Liver (tissue), 8 donors: ENCODE measurements at regions not wholly inside any gene's neighbourhood (a gene's known extent, or its start where the extent isn't known, plus 50 kb on each side); places are given as distances from the start of the nearest gene placed in this dataset.

ENCODE experiments used
- DNase-seq: peaks from one replicate; pipeline ENCODE4 v3.0.0-alpha.2; 2017; ENCODE audit warnings: low spot score
- H3K27ac ChIP-seq, 2 donors: one replicate each; pipeline ENCODE4 v1.7.0; 2013; ENCODE audit warnings: inconsistent platforms in 2 of 2, low read length in 2 of 2, control low read depth in 1 of 2, low read depth in 1 of 2, mild to moderate bottlenecking in 1 of 2
- H3K27me3 ChIP-seq, 4 donors: one replicate each; pipeline versions ENCODE4 v1.6.1 to v1.7.0; 2013; ENCODE audit warnings: low read length in 3 of 4, inconsistent platforms in 1 of 4, mild to moderate bottlenecking in 1 of 4, moderate library complexity in 1 of 4; ENCODE audit not compliant: control insufficient read depth in 4 of 4, insufficient read depth in 4 of 4
- H3K36me3 ChIP-seq, 4 donors: one replicate each; pipeline versions ENCODE4 v1.6.1 to v1.7.0; 2013; ENCODE audit warnings: low read length in 3 of 4, mild to moderate bottlenecking in 3 of 4, low read depth in 1 of 4, moderate library complexity in 1 of 4; ENCODE audit not compliant: control insufficient read depth in 4 of 4, insufficient read depth in 3 of 4
- H3K4me1 ChIP-seq, 4 donors: one replicate each; pipeline versions ENCODE4 v1.6.1 to v1.7.0; 2013; ENCODE audit warnings: low read length in 3 of 4, mild to moderate bottlenecking in 3 of 4, moderate library complexity in 1 of 4; ENCODE audit not compliant: control insufficient read depth in 4 of 4, insufficient read depth in 4 of 4
- H3K4me3 ChIP-seq, 3 donors: one replicate each; pipeline versions ENCODE4 v1.6.1 to v1.7.0; 2013; ENCODE audit warnings: low read length in 3 of 3, control low read depth in 1 of 3, low read depth in 1 of 3, mild to moderate bottlenecking in 1 of 3
- H3K9ac ChIP-seq, 2 donors: one replicate each; pipeline ENCODE4 v1.7.0; 2013; ENCODE audit warnings: low read length in 2 of 2, mild to moderate bottlenecking in 2 of 2, moderate library complexity in 2 of 2, control low read depth in 1 of 2, low read depth in 1 of 2
- H3K9me3 ChIP-seq, 4 donors: one replicate each; pipeline versions ENCODE4 v1.6.1 to v1.7.0; 2013; ENCODE audit warnings: low read length in 3 of 4; ENCODE audit not compliant: control insufficient read depth in 4 of 4
- ATF3 ChIP-seq: IDR thresholded peaks from 2 replicates; pipeline ENCODE4 v1.6.1; 2016; ENCODE audit warnings: antibody characterized with exemption
- CTCF ChIP-seq: fragments of 150-350 bp; IDR thresholded peaks from 2 replicates; pipeline ENCODE4 v1.5.1; 2017; ENCODE audit warnings: improper control_type of control experiment, low read depth, low read length; ENCODE audit not compliant: missing input control
- EGR1 ChIP-seq, 2 donors: IDR thresholded peaks; 2 replicates each; pipeline ENCODE4 v1.6.1; 2016 to 2018; ENCODE audit warnings: antibody characterized with exemption in 2 of 2, low read depth in 2 of 2
- FOXA1 ChIP-seq: IDR thresholded peaks from 2 replicates; pipeline ENCODE4 v1.6.1; 2016; ENCODE audit warnings: antibody characterized with exemption
- FOXA2 ChIP-seq: IDR thresholded peaks from 2 replicates; pipeline ENCODE4 v1.6.1; 2016; ENCODE audit warnings: antibody characterized with exemption
- GABPA ChIP-seq, 2 donors: IDR thresholded peaks in 1 of 2; conservative IDR thresholded peaks in 1 of 2; 2 replicates each; pipeline ENCODE4 v1.6.1; 2016; ENCODE audit warnings: antibody characterized with exemption in 2 of 2, mild to moderate bottlenecking in 1 of 2, moderate library complexity in 1 of 2
- HNF4A ChIP-seq, 2 donors: conservative IDR thresholded peaks; 2 replicates each; pipeline ENCODE4 v1.6.1; 2016; ENCODE audit warnings: antibody characterized with exemption in 2 of 2, mild to moderate bottlenecking in 2 of 2
- HNF4G ChIP-seq: IDR thresholded peaks from 2 replicates; pipeline ENCODE4 v1.6.1; 2016; ENCODE audit warnings: antibody characterized with exemption
- JUND ChIP-seq, 2 donors: IDR thresholded peaks; 2 replicates each; pipeline ENCODE4 v1.6.1; 2016; ENCODE audit warnings: antibody characterized with exemption in 2 of 2
- NR2F2 ChIP-seq: IDR thresholded peaks from 2 replicates; pipeline ENCODE4 v1.6.1; 2016; ENCODE audit warnings: antibody characterized with exemption
- RAD21 ChIP-seq, 2 donors: IDR thresholded peaks; 2 replicates each; pipeline ENCODE4 v1.6.1; 2016; ENCODE audit warnings: antibody characterized with exemption in 2 of 2, mild to moderate bottlenecking in 2 of 2
- RXRA ChIP-seq, 2 donors: IDR thresholded peaks; 2 replicates each; pipeline ENCODE4 v1.6.1; 2017 to 2018; ENCODE audit warnings: antibody characterized with exemption in 2 of 2, mild to moderate bottlenecking in 1 of 2
- SP1 ChIP-seq: IDR thresholded peaks from 2 replicates; pipeline ENCODE4 v1.6.1; 2018; ENCODE audit warnings: antibody characterized with exemption, mild to moderate bottlenecking
- TAF1 ChIP-seq: conservative IDR thresholded peaks from 2 replicates; pipeline ENCODE4 v1.6.1; 2016; ENCODE audit warnings: antibody characterized with exemption, mild to moderate bottlenecking
- YY1 ChIP-seq: IDR thresholded peaks from 2 replicates; pipeline ENCODE4 v1.6.1; 2016; ENCODE audit warnings: antibody characterized with exemption, mild to moderate bottlenecking
- ZBTB33 ChIP-seq: IDR thresholded peaks from 2 replicates; pipeline ENCODE4 v1.6.1; 2016; ENCODE audit warnings: antibody characterized with exemption
- whole genome bisulfite sequencing: extraction: QIAGEN DNeasy Blood & Tissue Kit; methylation state at CpG from one replicate; pipeline ENCODE4 v1.1.7; 2013; 5-methylcytosine and 5-hydroxymethylcytosine counted together
- TF ChIP-seq, protein P1 (sequence below): IDR thresholded peaks from 2 replicates; pipeline ENCODE4 v1.6.1; 2016; ENCODE audit warnings: antibody characterized with exemption
- TF ChIP-seq, protein P2 (sequence below): IDR thresholded peaks from 2 replicates; pipeline ENCODE4 v1.6.1; 2016; ENCODE audit warnings: antibody characterized with exemption, mild to moderate bottlenecking
- donor health status: healthy.
- donor health status: healthy.
- donor health status: healthy.
- donor health status: healthy.
- donor health status: healthy.

- Histone ChIP-seq H3K9me3 (no peaks in the 10 kb centered on the region), H3K4me1 (no peaks in the 10 kb centered on the region), H3K4me3 (no peak overlapping the region), H3K27ac (no peak overlapping the region), H3K27me3 (no peaks in the 10 kb centered on the region), H3K9ac (no peak overlapping the region), H3K36me3 (no peaks in the 10 kb centered on the region)
- WGBS = 79% methylated on average over 4 of the region's 4 CpGs
- TF ChIP-seq EGR1 (IDR thresholded peaks at IDR 0.05; ENCODE audit: low read depth in 2 of 2) (no peak), HNF4A (conservative IDR thresholded peaks at IDR 0.05) (no peak), ZBTB33 (no peak), RXRA (IDR thresholded peaks at IDR 0.05) (no peak), SP1 (no peak), YY1 (no peak), ATF3 (no peak), GABPA (IDR thresholded peaks at IDR 0.05 in 1 of 2, conservative IDR thresholded peaks at IDR 0.05 in 1 of 2) (no peak), CTCF (no peak), FOXA2 (no peak), RAD21 (IDR thresholded peaks at IDR 0.05) (no peak), JUND (IDR thresholded peaks at IDR 0.05) (no peak), TAF1 (no peak), HNF4G (no peak), FOXA1 (no peak), NR2F2 (no peak)
- TF ChIP-seq, protein P1, sequence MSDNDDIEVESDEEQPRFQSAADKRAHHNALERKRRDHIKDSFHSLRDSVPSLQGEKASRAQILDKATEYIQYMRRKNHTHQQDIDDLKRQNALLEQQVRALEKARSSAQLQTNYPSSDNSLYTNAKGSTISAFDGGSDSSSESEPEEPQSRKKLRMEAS = no peak
- TF ChIP-seq, protein P2, sequence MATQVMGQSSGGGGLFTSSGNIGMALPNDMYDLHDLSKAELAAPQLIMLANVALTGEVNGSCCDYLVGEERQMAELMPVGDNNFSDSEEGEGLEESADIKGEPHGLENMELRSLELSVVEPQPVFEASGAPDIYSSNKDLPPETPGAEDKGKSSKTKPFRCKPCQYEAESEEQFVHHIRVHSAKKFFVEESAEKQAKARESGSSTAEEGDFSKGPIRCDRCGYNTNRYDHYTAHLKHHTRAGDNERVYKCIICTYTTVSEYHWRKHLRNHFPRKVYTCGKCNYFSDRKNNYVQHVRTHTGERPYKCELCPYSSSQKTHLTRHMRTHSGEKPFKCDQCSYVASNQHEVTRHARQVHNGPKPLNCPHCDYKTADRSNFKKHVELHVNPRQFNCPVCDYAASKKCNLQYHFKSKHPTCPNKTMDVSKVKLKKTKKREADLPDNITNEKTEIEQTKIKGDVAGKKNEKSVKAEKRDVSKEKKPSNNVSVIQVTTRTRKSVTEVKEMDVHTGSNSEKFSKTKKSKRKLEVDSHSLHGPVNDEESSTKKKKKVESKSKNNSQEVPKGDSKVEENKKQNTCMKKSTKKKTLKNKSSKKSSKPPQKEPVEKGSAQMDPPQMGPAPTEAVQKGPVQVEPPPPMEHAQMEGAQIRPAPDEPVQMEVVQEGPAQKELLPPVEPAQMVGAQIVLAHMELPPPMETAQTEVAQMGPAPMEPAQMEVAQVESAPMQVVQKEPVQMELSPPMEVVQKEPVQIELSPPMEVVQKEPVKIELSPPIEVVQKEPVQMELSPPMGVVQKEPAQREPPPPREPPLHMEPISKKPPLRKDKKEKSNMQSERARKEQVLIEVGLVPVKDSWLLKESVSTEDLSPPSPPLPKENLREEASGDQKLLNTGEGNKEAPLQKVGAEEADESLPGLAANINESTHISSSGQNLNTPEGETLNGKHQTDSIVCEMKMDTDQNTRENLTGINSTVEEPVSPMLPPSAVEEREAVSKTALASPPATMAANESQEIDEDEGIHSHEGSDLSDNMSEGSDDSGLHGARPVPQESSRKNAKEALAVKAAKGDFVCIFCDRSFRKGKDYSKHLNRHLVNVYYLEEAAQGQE = no peak
- DNase-seq = no peak
Measured at GRCh38 chr10:83225781-83226180, 913.5 kb upstream of the GHITM start.
